NCI-H1436 treated with DMSO at 0.1 percent for 48 hours (cell line): ENCODE measurements at regions not wholly inside any gene's neighbourhood (a gene's known extent, or its start where the extent isn't known, plus 50 kb on each side); places are given as distances from the start of the nearest gene placed in this dataset.

Source experiments
- DNase-seq: peaks from one replicate; lab custom pipeline; 2025; lab: John Stamatoyannopoulos, UW

DNA sequence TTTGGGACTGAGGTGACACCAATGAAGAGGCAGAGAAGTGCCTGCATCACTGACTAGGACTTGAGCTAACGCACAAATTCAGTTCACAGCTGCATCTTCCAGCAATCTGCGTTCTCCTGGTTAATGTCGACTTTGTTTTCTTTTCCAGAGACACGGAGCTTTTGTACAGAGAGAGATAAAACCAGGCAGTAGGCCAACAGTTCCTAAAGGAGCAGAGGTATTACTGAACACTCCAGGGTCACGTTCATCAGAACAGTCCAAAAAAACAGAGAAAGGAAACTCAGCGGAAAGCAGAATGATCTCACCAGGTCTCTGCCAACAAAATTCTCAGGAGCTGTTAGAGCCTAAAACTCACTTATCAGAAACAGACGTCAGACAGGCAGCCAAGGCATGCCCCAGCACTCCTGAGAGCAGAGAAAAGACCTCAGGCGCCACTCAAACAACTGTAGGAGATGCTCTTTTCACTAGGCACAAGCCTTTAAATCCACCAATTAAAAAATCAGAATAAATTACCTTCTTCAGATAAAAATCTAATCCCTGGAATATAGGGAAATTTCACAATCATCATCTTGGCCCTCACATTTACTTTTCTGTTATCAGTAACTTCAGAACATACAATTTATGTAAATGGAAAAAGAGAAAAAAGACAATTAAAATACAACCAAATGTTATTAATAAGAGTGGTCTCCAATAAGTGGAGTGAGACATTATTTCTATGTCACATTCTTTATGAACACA is 95.9 kb upstream of the SPTBN1 start:
- no peak for DNase-seq

DNA sequence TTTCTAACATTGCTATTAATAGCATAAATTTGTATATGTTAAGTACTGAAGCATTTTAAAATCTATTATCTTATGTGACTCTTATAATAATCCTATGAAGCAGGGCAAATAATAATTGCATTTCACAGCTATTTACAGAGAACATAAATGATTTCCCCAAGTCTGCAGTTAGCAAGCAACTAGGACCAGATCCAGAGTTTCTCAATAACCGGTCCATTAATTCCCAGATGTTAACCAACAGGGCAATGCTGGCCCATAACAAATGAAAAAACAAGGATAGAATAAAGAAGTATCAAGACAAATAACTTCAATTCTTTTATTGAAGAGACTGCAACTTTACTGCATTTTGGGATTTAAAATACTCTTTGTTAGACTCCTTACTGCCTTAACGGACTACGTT is 91.7 kb upstream of the SPTBN1 start:
- DNase-seq: no peak

DNA sequence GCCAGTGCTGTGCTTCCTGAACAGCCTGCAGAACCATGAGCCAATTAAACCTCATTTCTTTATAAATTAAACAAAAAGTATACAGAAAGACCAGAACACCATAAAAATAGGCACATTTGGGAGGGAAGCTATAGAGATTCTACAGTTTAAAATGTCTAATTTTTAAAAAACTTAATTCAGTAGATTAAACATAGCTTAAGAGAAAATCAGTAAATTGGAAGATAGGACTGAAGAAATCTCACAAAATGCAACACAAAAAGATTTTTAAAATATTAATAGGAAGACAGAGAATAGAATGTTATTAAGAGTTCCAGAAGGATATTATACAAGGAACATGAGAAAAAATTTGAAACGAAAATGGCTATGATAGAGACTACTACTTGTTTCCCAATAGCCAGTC is 90.5 kb upstream of the SPTBN1 start:
- no peak for DNase-seq

DNA sequence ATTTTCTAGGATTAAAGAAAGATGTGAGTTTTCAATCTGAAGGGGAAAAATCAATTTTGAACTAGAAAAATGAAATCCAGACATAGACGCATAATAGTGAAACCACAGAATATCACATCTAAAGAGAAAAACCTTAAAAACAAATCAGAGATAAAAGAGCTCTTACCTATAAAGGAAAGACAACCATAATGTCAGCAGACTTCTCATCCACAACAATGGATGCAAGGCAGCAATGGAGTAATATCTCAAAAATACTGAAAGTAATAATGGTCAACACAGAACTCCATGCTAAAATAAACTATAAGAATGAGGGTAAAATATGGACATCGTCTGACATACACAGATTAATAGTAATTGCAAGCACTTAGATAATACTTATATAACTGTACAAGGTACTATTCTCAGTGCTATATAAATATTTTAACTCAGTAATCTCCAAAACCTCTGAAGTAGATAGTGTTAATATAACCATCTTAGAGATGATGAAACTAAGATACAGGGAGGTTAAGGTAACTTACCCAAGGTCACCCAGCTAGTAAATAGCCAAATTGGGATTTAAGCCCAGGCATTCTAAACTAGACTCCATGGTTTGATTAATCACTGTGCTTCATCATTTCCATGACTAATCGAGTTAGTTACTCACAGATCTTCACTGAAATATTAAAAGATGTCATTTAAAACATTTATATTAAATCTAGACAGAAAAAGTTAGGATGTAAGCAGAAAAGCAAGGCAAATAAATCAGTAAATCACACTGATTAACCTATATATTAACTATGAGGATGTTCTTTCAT is 89.4 kb upstream of the SPTBN1 start:
- no peak for DNase-seq

DNA sequence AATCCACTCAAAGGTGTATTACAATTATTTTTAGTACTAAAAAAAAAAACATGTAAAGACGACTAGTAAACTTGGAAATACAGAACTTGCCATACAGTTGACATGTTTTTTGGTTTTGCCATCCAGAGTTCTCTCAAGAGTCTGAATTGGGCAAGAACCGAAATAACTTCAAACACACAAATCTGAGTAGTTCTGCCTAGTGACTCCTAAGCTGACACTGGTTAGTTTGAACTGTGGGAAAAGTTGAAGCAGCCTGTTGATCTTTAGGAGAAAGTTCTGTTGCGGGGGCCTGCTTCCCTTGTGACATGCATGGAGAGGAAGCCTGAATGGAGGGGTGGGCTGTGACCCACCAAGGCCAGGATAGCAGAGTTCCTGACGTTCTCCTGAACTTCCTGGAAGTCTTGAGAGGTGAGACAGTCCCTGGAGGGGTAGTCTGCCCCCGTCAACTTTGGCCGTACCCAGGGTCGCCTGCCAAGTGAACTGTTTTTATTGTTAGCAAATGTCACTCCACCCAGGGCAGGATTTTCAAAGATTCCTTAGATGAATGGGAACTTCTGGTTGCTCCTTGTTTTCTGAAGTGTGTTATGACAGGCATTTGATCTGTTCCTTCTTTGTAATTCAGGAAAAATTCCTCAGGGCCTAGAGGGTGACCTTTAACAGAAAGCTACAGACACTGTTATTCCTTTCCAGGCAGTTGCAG is 85.6 kb upstream of the SPTBN1 start:
- DNase-seq: no peak

DNA sequence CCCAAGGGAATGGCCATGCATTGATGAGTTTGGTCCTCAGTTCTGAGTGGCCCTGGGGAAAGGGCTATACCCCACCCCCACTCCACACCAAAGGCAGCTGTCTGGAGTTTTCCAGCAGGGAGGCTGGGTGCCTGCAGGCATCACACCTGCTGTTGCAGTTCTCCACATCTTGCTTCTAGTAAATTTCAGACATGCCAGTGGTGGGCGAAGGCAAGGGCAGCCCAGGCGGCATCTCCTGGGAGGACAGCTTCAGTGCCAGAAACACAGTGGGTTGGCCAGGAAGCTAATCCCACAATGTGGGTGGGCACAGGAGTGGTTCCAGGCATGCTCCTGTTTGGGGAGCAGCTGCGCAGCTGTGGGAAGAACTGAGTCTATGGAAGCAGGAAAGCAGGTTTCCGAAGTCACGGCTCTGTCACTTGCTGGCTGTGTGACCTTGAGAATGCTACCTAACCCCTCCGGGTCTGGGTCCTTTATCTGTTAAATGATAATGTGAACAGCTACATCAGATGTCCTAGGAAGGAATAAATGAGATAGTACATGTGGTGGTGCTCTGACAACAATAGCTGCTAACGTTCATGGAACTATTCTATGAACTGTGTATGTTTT is 84.6 kb upstream of the SPTBN1 start:
- no peak for DNase-seq

DNA sequence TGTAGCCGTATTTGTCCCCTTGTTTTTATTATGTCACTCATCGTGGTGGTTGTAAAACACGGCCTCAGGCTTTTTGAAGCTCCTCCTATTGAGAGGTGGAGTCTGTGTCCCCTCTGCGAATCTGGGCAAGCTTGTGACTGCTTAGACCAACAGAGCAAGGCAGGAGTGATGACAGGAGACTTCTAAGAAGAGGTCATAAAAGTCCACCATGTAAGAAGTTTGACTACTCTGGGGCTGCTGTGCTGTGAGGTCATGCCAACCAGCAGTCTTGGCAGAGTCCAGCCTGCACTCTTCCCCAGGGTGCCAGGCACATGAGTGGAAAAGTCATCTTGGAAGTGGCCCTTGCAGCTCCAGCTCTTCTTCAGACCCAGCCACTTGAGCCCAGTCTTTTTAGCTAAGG is 83.8 kb upstream of the SPTBN1 start:
- DNase-seq: no peak

DNA sequence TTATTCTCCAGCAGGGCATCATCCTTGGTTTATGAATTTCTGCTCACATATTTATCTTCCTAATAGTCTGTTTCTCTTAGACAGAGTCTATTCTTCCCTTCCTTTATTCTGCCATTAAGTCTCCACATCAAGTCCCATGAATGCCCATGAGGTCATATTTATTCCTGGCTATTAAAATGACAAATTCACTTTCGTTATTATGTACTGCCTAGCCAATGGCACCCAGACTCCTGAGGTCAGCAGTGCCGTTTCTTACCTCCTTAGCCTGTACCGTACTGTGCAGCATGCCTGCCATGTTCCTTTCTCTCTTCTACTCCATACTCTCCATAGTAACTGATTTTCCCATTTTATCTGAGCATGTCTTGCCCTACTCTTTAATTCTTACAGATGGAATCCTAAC is 82.3 kb upstream of the SPTBN1 start:
- DNase-seq: no peak

DNA sequence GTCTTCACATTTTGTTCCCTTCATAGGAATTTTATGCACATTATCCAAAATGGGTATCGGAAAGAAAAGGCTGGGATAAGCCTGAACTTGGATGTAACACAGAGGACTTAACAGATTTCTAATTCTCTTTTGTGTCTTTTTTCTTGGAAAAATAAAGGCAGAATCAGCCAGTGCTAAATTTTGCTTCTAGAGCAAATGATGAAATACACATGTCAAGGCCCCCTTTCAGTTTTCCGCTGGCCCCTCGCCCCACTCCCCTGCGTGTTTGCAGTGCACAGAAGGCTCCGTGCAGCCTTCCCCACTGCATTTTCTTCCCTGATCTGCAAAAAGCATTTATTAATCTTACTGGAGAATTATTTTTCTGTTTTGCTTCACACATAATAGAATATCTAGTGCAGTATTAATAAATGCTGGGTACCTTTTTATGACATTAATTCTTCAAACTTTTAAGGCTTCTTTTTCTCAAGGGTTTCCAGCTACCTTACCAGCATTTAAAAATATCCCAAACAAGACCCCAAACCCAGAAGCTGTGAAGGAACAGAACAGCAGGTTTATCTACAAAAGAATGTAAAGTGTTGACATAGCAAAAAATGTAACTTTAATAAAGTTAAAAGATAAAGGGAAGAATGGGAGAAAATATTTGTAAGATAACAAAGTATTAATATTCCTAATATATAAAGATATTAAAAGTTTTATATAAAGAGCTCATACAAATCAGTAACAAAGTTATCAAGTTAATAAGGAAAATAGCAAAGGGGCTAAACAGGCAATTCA is 81.3 kb upstream of the SPTBN1 start:
- no peak for DNase-seq

DNA sequence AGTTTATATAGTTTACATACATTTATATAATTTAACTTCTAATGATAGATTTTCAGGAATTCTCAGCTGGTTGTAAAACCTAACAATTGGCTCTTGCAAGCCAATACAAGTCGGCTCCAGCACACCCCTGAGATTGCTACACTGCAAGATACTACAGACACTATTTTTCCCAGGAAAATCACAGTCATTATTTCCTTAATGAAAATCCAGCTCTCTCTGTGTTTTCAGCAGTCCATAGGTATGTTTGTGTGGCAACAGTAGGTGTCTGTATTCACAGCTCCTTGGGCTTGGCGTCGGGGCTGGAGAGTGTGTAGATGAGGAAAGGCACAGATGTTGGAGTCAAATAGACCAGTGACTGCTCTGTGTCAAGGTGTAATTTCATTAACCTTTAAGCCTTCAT is 78.7 kb upstream of the SPTBN1 start:
- no peak for DNase-seq

DNA sequence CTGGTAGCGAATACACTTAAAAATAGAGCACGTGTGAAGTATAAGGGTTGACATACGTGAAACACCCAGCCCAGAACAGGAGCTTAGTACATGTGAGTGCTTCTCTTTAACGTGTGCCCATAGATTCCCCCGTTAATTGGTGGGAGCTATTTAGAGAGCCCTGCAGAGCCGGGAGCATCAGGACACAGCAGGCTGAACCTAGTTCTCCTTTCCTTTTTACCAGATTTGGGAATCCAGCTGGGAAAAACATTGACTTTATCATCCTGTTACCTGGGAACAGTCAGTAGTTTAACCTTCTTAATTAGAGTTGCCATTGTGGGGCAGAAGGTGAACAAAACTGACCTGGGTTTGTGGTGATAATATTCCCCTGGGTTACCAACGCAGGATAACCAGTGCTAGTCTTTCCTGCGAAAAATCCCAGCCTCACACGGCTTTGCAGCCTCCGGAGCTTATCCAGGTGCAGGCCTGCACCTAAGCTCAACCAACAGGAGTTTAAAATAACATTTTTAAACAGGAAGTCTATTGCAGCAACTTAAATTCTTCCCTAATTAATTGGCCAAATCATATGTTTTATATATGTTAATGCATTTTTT is 78.1 kb upstream of the SPTBN1 start:
- DNase-seq: no peak

DNA sequence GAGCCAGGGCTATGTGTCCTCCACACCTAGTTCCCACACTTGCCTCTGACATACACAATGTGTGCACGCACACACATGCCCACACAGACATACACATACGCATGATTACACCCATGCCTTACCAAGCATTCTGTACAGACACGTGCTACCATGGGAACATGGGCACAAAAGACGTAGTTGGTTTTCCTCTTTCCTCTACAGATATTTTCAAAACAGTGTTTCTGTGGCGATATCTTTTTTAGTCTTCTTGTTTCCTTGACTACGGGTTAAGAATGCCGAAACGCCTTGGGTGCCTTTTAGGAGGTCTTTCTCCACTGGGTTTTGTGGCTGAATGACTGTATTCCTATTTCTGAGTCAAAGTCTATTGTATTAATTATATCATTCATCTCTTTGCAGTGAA is 75.5 kb upstream of the SPTBN1 start:
- DNase-seq: no peak

DNA sequence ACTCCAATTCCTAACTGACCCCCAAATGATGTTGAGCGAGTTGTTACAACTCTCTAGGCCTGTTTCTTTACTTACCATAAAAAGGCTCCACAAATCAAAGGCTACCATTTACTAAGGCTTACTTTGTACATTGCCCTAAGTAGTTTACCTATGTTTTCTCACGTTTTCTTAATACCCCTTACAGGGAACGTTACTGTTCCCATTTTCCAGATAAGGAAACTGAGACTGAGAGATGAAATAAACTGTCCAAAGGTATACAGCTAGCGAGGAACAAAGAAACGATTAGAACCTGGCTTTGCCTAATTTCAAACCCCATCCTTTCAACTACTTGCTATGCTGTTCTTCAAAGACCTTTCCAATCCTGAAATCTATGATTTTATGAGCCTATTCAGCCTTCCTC is 74.8 kb upstream of the SPTBN1 start:
- DNase-seq: no peak

DNA sequence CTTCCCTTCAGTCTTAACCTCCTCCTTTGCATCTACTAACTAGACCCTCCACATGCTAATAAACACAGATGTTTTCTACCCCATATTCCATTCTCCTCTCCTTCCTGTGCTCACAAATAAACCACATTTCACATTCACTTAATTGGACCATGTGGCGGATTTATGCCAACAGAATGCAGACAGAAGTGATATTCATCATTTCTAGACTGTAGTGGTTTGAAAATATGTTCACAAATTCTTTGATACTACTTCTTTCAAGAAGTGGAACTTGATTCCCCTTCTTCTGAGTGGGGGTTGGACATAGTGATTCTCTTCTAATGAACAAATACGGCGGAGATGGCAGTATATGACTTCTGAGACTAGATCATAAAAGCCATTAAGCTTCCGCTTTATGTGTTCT is 73.5 kb upstream of the SPTBN1 start:
- DNase-seq: no peak

DNA sequence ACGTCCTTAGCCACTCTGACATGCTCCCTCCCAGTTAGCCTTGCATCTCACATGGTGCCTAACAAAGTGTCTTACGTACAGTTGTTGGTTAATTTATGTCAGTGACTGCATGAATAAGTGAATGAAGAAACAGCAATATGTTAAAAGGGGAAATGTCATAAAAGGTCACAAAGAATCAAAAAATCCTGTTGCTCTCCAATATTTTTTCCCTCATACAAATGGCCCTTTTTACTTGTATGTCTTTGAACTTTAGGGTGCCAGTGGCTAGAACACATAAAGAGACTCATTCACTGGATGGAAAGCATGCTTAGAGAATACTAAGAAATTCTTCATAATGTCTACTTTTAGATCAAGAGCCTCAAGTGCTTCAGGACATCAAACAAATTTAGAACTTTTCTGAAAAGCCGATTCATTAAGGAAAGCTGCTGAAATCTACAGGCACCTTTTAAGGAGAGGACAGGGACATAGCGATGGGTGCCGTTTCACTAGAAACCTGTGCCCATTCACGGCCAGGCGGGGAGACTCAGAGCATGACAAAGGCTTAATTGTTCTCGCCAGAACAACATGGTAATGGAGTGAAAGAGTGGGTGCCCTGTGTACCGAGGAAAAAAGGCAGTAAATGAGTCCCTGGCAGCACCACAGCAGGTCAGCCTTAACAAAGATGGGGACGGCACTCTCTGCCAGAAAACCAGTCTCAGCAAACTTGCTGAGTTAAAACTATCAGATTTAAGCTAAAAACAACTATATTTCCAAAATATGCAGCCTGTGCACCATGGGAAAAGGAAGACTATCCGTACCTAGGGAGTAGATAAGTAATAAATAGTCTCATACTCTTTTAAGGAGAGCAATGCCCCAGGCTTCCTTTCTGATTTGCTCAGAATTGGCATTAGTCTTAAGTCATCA is 71.6 kb upstream of the SPTBN1 start:
- DNase-seq: no peak

DNA sequence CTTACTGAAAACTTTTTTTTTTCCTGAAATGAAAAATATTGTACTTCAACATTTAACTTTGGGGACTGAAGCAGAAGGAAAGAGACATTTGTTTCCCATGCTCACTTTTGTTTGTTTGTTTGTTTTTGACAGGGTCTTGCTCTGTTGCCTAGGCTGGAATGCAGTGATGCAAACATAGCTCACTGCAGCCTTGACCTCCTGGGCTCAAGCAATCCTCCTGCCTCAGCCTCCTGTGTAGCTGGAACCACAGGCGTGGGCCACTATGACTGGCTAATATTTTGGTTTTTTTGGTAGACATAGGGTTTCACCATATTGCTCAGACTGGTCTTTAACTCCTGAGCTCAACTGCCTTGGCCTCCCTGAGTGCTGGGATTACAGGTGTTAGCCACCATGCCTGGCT is 70.9 kb upstream of the SPTBN1 start:
- DNase-seq: no peak

DNA sequence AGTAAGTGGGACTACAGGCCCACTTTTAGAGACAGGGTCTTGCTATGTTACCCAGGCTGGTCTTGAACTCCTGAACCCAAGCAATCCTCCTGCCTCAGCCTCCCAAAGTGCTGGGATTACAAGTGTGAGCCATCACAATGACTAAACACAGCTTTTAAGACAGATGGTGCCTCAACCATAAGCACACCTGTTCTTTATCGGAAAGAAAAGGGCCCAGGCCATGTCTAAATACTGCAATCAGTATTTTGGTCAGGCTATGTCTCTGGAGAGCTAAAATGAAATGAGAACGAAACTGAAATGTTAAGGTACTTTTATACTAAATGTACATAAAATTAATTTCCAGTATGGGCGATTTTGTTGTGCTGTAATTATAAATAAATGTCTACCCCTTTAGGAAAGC is 69.5 kb upstream of the SPTBN1 start:
- no peak for DNase-seq

DNA sequence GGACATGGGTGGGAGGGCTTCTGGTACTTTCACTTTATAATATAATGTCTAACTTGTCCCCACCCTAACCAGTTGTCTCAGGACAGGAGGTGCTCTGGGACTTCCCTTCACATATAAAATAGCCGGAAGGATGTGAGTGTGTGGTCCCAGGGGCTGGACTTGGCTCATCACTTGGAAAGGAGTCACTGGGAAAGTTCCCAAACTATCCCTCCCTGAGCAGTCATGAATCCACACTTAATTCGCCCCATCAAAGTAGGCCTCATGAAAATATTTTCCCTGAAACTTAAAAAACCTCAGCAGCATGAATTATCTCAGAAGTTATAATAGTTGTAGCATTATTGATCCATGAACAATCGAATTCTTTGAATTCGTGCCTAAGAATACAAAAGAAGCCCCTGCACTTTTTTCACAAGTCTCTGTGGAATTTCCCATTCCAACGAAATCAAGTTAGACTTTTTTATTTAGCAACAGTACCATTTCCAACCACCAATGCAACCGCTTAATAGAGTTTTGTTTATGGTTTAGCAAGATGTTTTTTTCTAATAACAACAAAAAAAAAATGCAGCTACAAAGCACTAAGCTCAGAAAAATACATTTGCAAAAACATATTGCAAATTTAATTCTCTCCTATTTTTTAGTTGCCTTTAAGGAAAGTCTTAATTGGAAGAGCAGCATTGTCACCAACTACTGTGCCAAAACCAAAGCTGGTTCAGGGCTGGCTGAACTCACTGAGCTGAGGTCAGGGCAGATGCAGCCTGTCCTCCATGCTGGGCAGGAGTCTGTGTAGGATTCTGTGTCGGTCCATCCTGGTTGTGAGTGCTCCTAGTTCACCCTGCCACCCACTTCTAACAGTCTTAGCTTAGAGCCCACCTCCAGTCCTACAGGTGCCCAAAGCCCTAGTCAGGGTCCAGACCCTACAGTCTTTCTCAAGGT is 68.8 kb upstream of the SPTBN1 start:
- DNase-seq: no peak

DNA sequence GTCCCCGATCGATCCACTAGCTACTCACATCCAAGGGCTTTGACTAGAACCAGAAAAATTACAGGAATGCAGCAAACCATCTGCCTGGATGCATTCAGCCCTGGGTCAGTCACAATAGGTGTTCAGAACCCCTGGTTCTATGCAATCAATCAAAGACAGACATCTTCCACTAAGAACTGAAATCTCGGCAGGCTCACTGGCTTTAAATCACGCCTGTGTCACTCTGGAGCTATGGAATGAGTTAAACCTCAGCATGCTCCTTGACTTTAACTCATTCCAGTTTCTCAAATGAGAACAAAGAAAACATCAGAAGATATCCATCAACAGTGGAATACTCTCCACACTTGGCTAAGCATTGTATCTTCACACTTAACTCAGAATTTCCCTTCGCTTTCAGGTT is 68.1 kb upstream of the SPTBN1 start:
- no peak for DNase-seq
